Endothelial cell of umbilical vein (primary cell): ENCODE measurements at regions not wholly inside any gene's neighbourhood (a gene's known extent, or its start where the extent isn't known, plus 50 kb on each side); places are given as distances from the start of the nearest gene placed in this dataset.

Experiments
- BruUV-seq: library from RNA; stranded (reverse); fragments of 400-500 nt; replicated peaks from 2 replicates; lab custom pipeline; 2021; lab: Mats Ljungman, UMichigan
- CTCF ChIA-PET: fragments of 300-600, 350-600 bp; sonication (Branson Sonifier 250); formaldehyde crosslinking; loops from one replicate; lab custom pipeline; 2021; ENCODE audit warnings: antibody characterized with exemption, inconsistent platforms; lab: Charles Lee
- POLR2A ChIA-PET: fragments of 300-600, 350-600 bp; sonication (Branson Sonifier 250); formaldehyde crosslinking; loops from one replicate; lab custom pipeline; 2021; ENCODE audit warnings: antibody characterized with exemption, inconsistent platforms; lab: Charles Lee
- DNase-seq: peaks from one replicate; pipeline ENCODE4 v3.0.0-alpha.2; 2011; ENCODE audit warnings: low read depth, low spot score
- FAIRE-seq: peaks from 2 replicates; lab custom pipeline; 2011; peaks lifted over from hg19 to GRCh38; lab: Jason Lieb, UNC
- H2AFZ ChIP-seq: 2 replicates; pipeline ENCODE4 v1.6.0; 2012; ENCODE audit warnings: low read depth, low read length, control low read depth, inconsistent platforms
- H3K27ac ChIP-seq: 2 replicates; pipeline ENCODE4 v1.5.1; 2011; ENCODE audit warnings: low read depth, mild to moderate bottlenecking, control low read depth, low read length, moderate library complexity; ENCODE audit not compliant: insufficient read depth
- H3K27me3 ChIP-seq, 2 experiments: 2 replicates each; pipeline versions ENCODE4 v1.6.0 to v1.6.1; 2011; ENCODE audit warnings: low read length in 2 of 2, mixed read lengths in 1 of 2; ENCODE audit not compliant: control insufficient read depth in 2 of 2, insufficient read depth in 2 of 2
- H3K36me3 ChIP-seq, 2 experiments: 2 replicates in 1 of 2; 3 replicates in 1 of 2; pipeline ENCODE4 v1.5.1; 2011; ENCODE audit warnings: low read length in 2 of 2, mild to moderate bottlenecking in 1 of 2, moderate library complexity in 1 of 2; ENCODE audit not compliant: control insufficient read depth in 2 of 2, insufficient read depth in 2 of 2; ENCODE audit errors: extremely low read depth in 1 of 2
- H3K4me1 ChIP-seq: 3 replicates; pipeline ENCODE4 v1.5.1; 2011; ENCODE audit warnings: mild to moderate bottlenecking, low read length; ENCODE audit not compliant: control insufficient read depth, insufficient read depth; ENCODE audit errors: extremely low read depth
- H3K4me2 ChIP-seq: 2 replicates; pipeline ENCODE4 v1.6.1; 2011; ENCODE audit warnings: low read length, control low read depth, mixed read lengths; ENCODE audit not compliant: insufficient read depth
- H3K4me3 ChIP-seq, 3 experiments: fragments of 200-600 bp in 1 of 3; sonication (generic), shearing (Covaris generic) in 1 of 3; replicated peaks in 1 of 3; 2 replicates each; pipeline ENCODE4 v1.5.1; 2011 to 2016; ENCODE audit warnings: control low read depth in 3 of 3, low read length in 3 of 3, mild to moderate bottlenecking in 2 of 3, inconsistent platforms in 1 of 3, low read depth in 1 of 3, moderate library complexity in 1 of 3; ENCODE audit not compliant: insufficient read depth in 1 of 3
- H3K79me2 ChIP-seq: 2 replicates; pipeline ENCODE4 v1.6.0; 2012; ENCODE audit warnings: low read length, inconsistent platforms; ENCODE audit not compliant: control insufficient read depth, insufficient read depth
- H3K9ac ChIP-seq: replicated peaks from 2 replicates; pipeline ENCODE3; 2011; ENCODE audit warnings: low read length, control low read depth; ENCODE audit not compliant: insufficient read depth; ENCODE audit errors: extremely low read depth
- H3K9me1 ChIP-seq: replicated peaks from 3 replicates; pipeline ENCODE4 v1.6.0; 2011; ENCODE audit warnings: mild to moderate bottlenecking, low read length; ENCODE audit not compliant: control insufficient read depth, insufficient read depth; ENCODE audit errors: extremely low read depth
- H3K9me3 ChIP-seq: replicated peaks from 2 replicates; pipeline ENCODE4 v1.5.1; 2012; ENCODE audit warnings: low read length, inconsistent platforms; ENCODE audit not compliant: control insufficient read depth, insufficient read depth
- H4K20me1 ChIP-seq: replicated peaks from 2 replicates; pipeline ENCODE3; 2011; ENCODE audit warnings: mild to moderate bottlenecking, low read length; ENCODE audit not compliant: control insufficient read depth, insufficient read depth; ENCODE audit errors: extremely low read depth
- EZH2 ChIP-seq: IDR thresholded peaks from 2 replicates; pipeline ENCODE4 v1.6.1; 2012; ENCODE audit warnings: borderline replicate concordance, low read depth, mild to moderate bottlenecking, moderate library complexity, low read length, inconsistent platforms; ENCODE audit not compliant: severe bottlenecking
- FOS ChIP-seq: IDR thresholded peaks from 2 replicates; pipeline ENCODE4 v1.6.1; 2011; ENCODE audit warnings: mild to moderate bottlenecking, low read length, moderate library complexity, borderline replicate concordance; ENCODE audit not compliant: insufficient read depth
- GATA2 ChIP-seq: IDR thresholded peaks from 2 replicates; pipeline ENCODE4 v1.7.0; 2011; ENCODE audit warnings: low read depth, mild to moderate bottlenecking, moderate library complexity, mixed read lengths, low read length; ENCODE audit not compliant: insufficient read length, insufficient read depth
- JUN ChIP-seq: IDR thresholded peaks from 2 replicates; pipeline ENCODE4 v1.6.1; 2011; ENCODE audit warnings: borderline replicate concordance, low read depth; ENCODE audit not compliant: insufficient read length, insufficient read depth
- MYC ChIP-seq: IDR thresholded peaks from one replicate; pipeline ENCODE4 v1.6.1; 2011; ENCODE audit warnings: mild to moderate bottlenecking, low read depth, low read length
- POLR2A ChIP-seq: IDR thresholded peaks from 2 replicates; pipeline ENCODE4 v1.6.1; 2012; ENCODE audit warnings: low read depth, mild to moderate bottlenecking, control low read depth, low read length
- POLR2AphosphoS5 ChIP-seq: IDR thresholded peaks from 2 replicates; pipeline ENCODE4 v1.6.1; 2012; ENCODE audit warnings: low read depth, mild to moderate bottlenecking, control low read depth, low read length, moderate library complexity; ENCODE audit not compliant: insufficient read depth
- dilution Hi-C: fragments of 300-500 bp; cut with MboI; formaldehyde crosslinking; loops from one replicate; pipeline ENCODE4 v1.15.0; 2019; ENCODE audit warnings: low sequenced_read_pairs; ENCODE audit not compliant: extremely low pct_ligation_motif_present
- intact Hi-C: fragments of 100-400 bp; cut with micrococcal nuclease; formaldehyde crosslinking; loops from one replicate; pipeline ENCODE4 v1.10.0; 2022
- TF ChIP-seq, protein P1 (sequence below), 2 donors: IDR thresholded peaks; 1 replicate in 1 of 2; 2 replicates in 1 of 2; pipeline ENCODE4 v1.5.1; 2011; ENCODE audit warnings: low read length in 2 of 2, mild to moderate bottlenecking in 2 of 2, moderate library complexity in 2 of 2, control low read depth in 1 of 2, inconsistent platforms in 1 of 2, low read depth in 1 of 2; ENCODE audit not compliant: insufficient read depth in 1 of 2; ENCODE audit errors: extremely low read depth in 1 of 2
- TF ChIP-seq, protein P2 (sequence below): IDR thresholded peaks from 2 replicates; pipeline ENCODE4 v1.6.1; 2011; ENCODE audit not compliant: insufficient read depth, insufficient read length

DNA sequence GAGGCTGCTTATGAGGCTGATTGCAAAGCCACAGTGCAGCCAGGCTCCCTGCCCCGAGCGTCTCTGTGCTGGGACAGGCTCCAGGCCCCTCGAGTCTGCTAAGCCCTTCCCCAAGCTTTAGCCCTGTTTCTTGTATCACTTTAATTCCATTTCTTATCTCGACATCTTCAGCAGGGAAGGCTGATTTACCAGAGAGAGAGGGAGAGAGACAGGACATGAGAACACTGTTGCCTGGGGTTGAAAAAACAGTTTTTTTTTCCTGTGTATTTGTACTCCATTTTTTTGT lies 386.5 kb downstream of the SMOC2 start:
- Histone ChIP-seq H3K4me3 (no peak overlapping the region), H3K9me3 (peaks cover 8% of the 10 kb centered on the region), H3K27ac (no peak overlapping the region), H3K9me1 (no peaks in the 10 kb centered on the region), H4K20me1 (no peaks in the 10 kb centered on the region), H3K36me3 (no peaks in the 10 kb centered on the region), H3K4me1 (no peaks in the 10 kb centered on the region), H3K9ac (no peak overlapping the region), H2AFZ (no peak overlapping the region), H3K27me3 (no peaks in the 10 kb centered on the region), H3K79me2 (no peaks in the 10 kb centered on the region), H3K4me2 (no peak overlapping the region)
- TF ChIP-seq GATA2: no peak
- TF ChIP-seq, protein P1, sequence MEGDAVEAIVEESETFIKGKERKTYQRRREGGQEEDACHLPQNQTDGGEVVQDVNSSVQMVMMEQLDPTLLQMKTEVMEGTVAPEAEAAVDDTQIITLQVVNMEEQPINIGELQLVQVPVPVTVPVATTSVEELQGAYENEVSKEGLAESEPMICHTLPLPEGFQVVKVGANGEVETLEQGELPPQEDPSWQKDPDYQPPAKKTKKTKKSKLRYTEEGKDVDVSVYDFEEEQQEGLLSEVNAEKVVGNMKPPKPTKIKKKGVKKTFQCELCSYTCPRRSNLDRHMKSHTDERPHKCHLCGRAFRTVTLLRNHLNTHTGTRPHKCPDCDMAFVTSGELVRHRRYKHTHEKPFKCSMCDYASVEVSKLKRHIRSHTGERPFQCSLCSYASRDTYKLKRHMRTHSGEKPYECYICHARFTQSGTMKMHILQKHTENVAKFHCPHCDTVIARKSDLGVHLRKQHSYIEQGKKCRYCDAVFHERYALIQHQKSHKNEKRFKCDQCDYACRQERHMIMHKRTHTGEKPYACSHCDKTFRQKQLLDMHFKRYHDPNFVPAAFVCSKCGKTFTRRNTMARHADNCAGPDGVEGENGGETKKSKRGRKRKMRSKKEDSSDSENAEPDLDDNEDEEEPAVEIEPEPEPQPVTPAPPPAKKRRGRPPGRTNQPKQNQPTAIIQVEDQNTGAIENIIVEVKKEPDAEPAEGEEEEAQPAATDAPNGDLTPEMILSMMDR (IDR thresholded peaks at IDR 0.05; ENCODE audit: extremely low read depth in 1 of 2, insufficient read depth in 1 of 2, low read depth in 1 of 2, low read length in 2 of 2): no peak
- no peak for TF ChIP-seq JUN
- TF ChIP-seq, protein P2, sequence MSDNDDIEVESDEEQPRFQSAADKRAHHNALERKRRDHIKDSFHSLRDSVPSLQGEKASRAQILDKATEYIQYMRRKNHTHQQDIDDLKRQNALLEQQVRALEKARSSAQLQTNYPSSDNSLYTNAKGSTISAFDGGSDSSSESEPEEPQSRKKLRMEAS: no peak
- no peak for TF ChIP-seq POLR2A
- TF ChIP-seq EZH2: no peak
- TF ChIP-seq POLR2AphosphoS5: no peak
- TF ChIP-seq FOS: no peak
- no peak for TF ChIP-seq MYC
- DNase-seq: no peak
- BruUV-seq: no TSS peak
- intact Hi-C loops (no loop called here), dilution Hi-C loops (no loop called here)
- CTCF ChIA-PET: no interaction called here
- FAIRE-seq: no peak
- POLR2A ChIA-PET: no interaction called here
